Sigmoid colon (tissue), 4 donors: ENCODE measurements at regions not wholly inside any gene's neighbourhood (a gene's known extent, or its start where the extent isn't known, plus 50 kb on each side); places are given as distances from the start of the nearest gene placed in this dataset.

Source experiments
- EP300 ChIP-seq, 4 donors: sonication (generic); formaldehyde crosslinking; IDR thresholded peaks; one replicate each; pipeline ENCODE4 v1.6.1; 2017; ENCODE audit warnings: antibody characterized with exemption in 4 of 4
- POLR2A ChIP-seq, 2 donors: fragments of 450-650 bp; IDR thresholded peaks; one replicate each; pipeline ENCODE4 v1.6.1; 2016; ENCODE audit warnings: antibody characterized with exemption in 2 of 2, mild to moderate bottlenecking in 2 of 2, moderate library complexity in 2 of 2
- TF ChIP-seq, protein P1 (sequence below), 4 experiments: fragments of 450-650 bp in 3 of 4; fragments of 200-600 bp in 1 of 4; IDR thresholded peaks; one replicate each; pipeline ENCODE4 v1.5.1; 2016 to 2019; ENCODE audit warnings: antibody characterized with exemption in 4 of 4, mild to moderate bottlenecking in 3 of 4, moderate library complexity in 2 of 4

DNA sequence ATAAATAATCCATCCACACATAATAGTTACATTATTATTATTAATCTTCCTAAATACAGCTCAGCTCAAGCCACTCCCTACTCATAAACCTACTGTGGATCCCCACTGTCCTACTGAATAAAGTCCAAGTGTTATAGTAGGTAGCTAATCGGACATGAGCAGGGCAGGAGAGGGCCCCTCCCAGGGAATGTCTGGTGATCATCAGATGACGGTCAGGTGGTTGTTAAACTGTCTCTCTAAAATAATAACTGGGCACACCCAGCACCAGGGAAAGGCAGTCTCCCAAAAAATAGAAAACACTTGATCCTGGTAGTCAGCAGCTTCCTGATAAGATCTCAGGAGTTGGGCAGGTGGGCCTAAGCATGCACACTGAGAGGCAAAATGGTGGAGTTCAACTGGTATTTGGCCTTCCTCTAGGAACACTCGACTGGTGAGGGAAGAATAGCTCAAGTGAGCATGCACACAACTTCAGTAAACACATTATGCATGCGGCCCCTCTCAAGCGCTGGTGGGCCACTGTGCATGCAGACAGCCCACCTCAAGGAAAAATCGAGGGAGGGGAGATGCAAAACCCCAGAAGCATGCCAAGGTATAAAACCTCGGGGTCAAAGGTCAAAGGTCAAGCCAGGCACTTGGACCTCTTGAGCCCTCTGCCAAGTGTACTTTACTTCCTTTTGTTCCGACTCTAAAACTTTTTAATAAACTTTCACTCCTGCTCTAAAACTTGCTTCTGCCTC lies 65.0 kb downstream of the LRRC32 start:
- TF ChIP-seq, protein P1, sequence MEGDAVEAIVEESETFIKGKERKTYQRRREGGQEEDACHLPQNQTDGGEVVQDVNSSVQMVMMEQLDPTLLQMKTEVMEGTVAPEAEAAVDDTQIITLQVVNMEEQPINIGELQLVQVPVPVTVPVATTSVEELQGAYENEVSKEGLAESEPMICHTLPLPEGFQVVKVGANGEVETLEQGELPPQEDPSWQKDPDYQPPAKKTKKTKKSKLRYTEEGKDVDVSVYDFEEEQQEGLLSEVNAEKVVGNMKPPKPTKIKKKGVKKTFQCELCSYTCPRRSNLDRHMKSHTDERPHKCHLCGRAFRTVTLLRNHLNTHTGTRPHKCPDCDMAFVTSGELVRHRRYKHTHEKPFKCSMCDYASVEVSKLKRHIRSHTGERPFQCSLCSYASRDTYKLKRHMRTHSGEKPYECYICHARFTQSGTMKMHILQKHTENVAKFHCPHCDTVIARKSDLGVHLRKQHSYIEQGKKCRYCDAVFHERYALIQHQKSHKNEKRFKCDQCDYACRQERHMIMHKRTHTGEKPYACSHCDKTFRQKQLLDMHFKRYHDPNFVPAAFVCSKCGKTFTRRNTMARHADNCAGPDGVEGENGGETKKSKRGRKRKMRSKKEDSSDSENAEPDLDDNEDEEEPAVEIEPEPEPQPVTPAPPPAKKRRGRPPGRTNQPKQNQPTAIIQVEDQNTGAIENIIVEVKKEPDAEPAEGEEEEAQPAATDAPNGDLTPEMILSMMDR (IDR thresholded peaks at IDR 0.05): no peak
- TF ChIP-seq POLR2A (IDR thresholded peaks at IDR 0.05): no peak
- TF ChIP-seq EP300 (IDR thresholded peaks at IDR 0.05): peak in 2 of 4 donors; percentile 21 to 72
